ENCODE measurements at regions not wholly inside any gene's neighbourhood (a gene's known extent, or its start where the extent isn't known, plus 50 kb on each side); places are given as distances from the start of the nearest gene placed in this dataset.

DNA sequence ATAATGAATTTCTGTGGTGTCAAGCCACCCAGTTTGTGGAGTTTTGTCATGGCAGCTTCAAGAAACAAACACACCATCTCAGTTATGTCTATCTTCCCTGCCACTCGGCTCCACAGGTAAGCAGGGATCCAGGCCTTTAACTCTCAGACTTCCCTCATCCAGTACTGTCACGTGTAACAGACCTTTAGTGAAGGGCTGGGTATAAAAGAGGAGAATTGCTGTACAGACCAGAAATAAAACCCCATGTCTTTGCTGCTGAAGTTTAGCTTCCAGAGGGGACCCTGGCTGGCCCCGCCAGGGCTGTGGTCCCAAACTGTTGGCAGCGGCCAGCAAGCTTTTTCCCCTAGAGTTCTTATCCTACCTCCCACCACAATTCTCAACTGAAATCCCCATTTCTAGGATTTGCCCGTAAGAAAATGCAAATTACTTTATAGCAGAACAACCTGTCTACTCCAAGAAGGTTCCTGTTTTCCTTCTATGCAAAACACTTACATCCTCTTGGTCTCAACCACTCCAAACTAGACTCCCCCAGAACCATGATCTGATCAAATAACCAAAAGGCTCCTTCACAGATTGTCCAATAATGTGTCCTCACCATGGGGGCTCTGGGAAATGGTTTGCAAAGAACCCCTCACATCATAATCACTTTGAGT, 438.0 kb upstream of the ID2 start:
- no CpG with 5 or more reads among the region's 5 CpGs for WGBS (ENCODE audit: extremely low coverage, insufficient coverage, insufficient read length)
- no peak overlapping the region for H4K12ac ChIP-seq (ENCODE audit: low read depth, low read length)
- H3K4me3 ChIP-seq (ENCODE audit: low read depth, low read length), result no peak overlapping the region
- no peak overlapping the region for H3K9ac ChIP-seq (ENCODE audit: low read length)
- no peaks in the 10 kb centered on the region for H3K36me3 ChIP-seq (ENCODE audit: control insufficient read depth in 1 of 2, insufficient read depth in 2 of 2, low read length in 2 of 2)
- no peak overlapping the region for H4K8ac ChIP-seq (ENCODE audit: low read depth, low read length)
- no peak overlapping the region for H3K4me2 ChIP-seq (ENCODE audit: low read length)
- no peak overlapping the region for H3K23ac ChIP-seq (ENCODE audit: low read length)
- no peak overlapping the region for H2BK120ac ChIP-seq (ENCODE audit: insufficient read depth, low read length, poor library complexity)
- H3K27me3 ChIP-seq (ENCODE audit: insufficient read depth, low read length), result no peaks in the 10 kb centered on the region
- no peak overlapping the region for H4K91ac ChIP-seq (ENCODE audit: low read depth, low read length)
- H3K4me1 ChIP-seq (ENCODE audit: control insufficient read depth in 1 of 2, insufficient read depth in 2 of 2, low read length in 2 of 2), result no peaks in the 10 kb centered on the region
- H2BK5ac ChIP-seq (ENCODE audit: low read depth, low read length, poor library complexity), result no peak overlapping the region
- no peak for DNase-seq
- no peaks in the 10 kb centered on the region for H3K79me2 ChIP-seq (ENCODE audit: control insufficient read depth, insufficient read depth, low read length, poor library complexity)
- H3K27ac ChIP-seq (ENCODE audit: low read depth, low read length), result no peak overlapping the region
- H3K18ac ChIP-seq (ENCODE audit: low read length), result no peak overlapping the region
- no peak overlapping the region for H2AFZ ChIP-seq (ENCODE audit: insufficient read depth, low read length, poor library complexity)
- no peak overlapping the region for H2AK5ac ChIP-seq (ENCODE audit: low read length)
- peaks cover 9% of the 10 kb centered on the region for H3K9me3 ChIP-seq (ENCODE audit: insufficient read depth, low read depth, low read length)
- H3K4ac ChIP-seq (ENCODE audit: low read depth, low read length), result no peak overlapping the region
- no peaks in the 10 kb centered on the region for H3K79me1 ChIP-seq (ENCODE audit: low read length)
- no peak overlapping the region for H3K14ac ChIP-seq (ENCODE audit: low read length)
- H2BK12ac ChIP-seq (ENCODE audit: low read length), result no peak overlapping the region

DNA sequence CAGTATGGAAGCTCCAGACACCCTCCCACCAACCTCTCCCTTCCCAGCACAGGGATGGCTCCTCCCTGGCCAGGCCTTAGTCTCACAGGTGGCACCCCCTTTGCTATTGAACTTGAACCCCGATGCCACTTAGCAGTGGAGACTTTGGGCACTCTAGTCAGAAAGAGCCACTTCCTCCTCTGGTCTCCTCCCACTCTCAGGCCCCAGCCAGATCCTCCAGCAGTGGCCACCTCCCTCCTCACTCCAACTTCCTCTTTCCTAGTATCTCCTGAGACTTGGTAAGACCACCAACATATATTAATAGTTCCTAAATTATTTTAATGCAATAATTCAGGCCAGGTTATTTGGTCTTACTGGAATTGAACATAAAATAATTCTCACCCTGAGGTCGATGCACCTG, 437.2 kb upstream of the ID2 start:
- Histone ChIP-seq H2BK12ac (ENCODE audit: low read length) (no peak overlapping the region), H3K14ac (ENCODE audit: low read length) (no peak overlapping the region), H3K79me2 (ENCODE audit: control insufficient read depth, insufficient read depth, low read length, poor library complexity) (no peaks in the 10 kb centered on the region), H3K9ac (ENCODE audit: low read length) (no peak overlapping the region), H2BK5ac (ENCODE audit: low read depth, low read length, poor library complexity) (no peak overlapping the region), H3K36me3 (ENCODE audit: control insufficient read depth in 1 of 2, insufficient read depth in 2 of 2, low read length in 2 of 2) (no peaks in the 10 kb centered on the region), H2BK120ac (ENCODE audit: insufficient read depth, low read length, poor library complexity) (no peak overlapping the region), H3K9me3 (ENCODE audit: insufficient read depth, low read depth, low read length) (peaks cover 12% of the 10 kb centered on the region), H3K4me2 (ENCODE audit: low read length) (no peak overlapping the region), H3K79me1 (ENCODE audit: low read length) (no peaks in the 10 kb centered on the region), H4K91ac (ENCODE audit: low read depth, low read length) (no peak overlapping the region), H3K23ac (ENCODE audit: low read length) (no peak overlapping the region), H2AFZ (ENCODE audit: insufficient read depth, low read length, poor library complexity) (no peak overlapping the region), H4K12ac (ENCODE audit: low read depth, low read length) (no peak overlapping the region), H3K27me3 (ENCODE audit: insufficient read depth, low read length) (no peaks in the 10 kb centered on the region), H3K4me1 (ENCODE audit: control insufficient read depth in 1 of 2, insufficient read depth in 2 of 2, low read length in 2 of 2) (no peaks in the 10 kb centered on the region), H2AK5ac (ENCODE audit: low read length) (no peak overlapping the region), H3K18ac (ENCODE audit: low read length) (no peak overlapping the region), H3K4me3 (ENCODE audit: low read depth, low read length) (no peak overlapping the region), H4K8ac (ENCODE audit: low read depth, low read length) (no peak overlapping the region), H3K4ac (ENCODE audit: low read depth, low read length) (no peak overlapping the region), H3K27ac (ENCODE audit: low read depth, low read length) (no peak overlapping the region)
- WGBS (ENCODE audit: extremely low coverage, insufficient coverage, insufficient read length), result no CpG with 5 or more reads among the region's 2 CpGs
- no peak for DNase-seq

- WGBS (ENCODE audit: extremely low coverage, insufficient coverage, insufficient read length), result no CpG with 5 or more reads among the region's 3 CpGs
- Histone ChIP-seq H2BK5ac (ENCODE audit: low read depth, low read length, poor library complexity) (no peak overlapping the region), H4K91ac (ENCODE audit: low read depth, low read length) (no peak overlapping the region), H3K36me3 (ENCODE audit: control insufficient read depth in 1 of 2, insufficient read depth in 2 of 2, low read length in 2 of 2) (no peaks in the 10 kb centered on the region), H3K4ac (ENCODE audit: low read depth, low read length) (no peak overlapping the region), H3K18ac (ENCODE audit: low read length) (no peak overlapping the region), H2BK120ac (ENCODE audit: insufficient read depth, low read length, poor library complexity) (no peak overlapping the region), H3K27ac (ENCODE audit: low read depth, low read length) (no peak overlapping the region), H3K9ac (ENCODE audit: low read length) (no peak overlapping the region), H4K8ac (ENCODE audit: low read depth, low read length) (no peak overlapping the region), H3K27me3 (ENCODE audit: insufficient read depth, low read length) (no peaks in the 10 kb centered on the region), H3K79me2 (ENCODE audit: control insufficient read depth, insufficient read depth, low read length, poor library complexity) (no peaks in the 10 kb centered on the region), H3K4me1 (ENCODE audit: control insufficient read depth in 1 of 2, insufficient read depth in 2 of 2, low read length in 2 of 2) (no peaks in the 10 kb centered on the region), H3K23ac (ENCODE audit: low read length) (no peak overlapping the region), H3K79me1 (ENCODE audit: low read length) (no peaks in the 10 kb centered on the region), H2AFZ (ENCODE audit: insufficient read depth, low read length, poor library complexity) (no peak overlapping the region), H3K4me2 (ENCODE audit: low read length) (no peak overlapping the region), H4K12ac (ENCODE audit: low read depth, low read length) (no peak overlapping the region), H2AK5ac (ENCODE audit: low read length) (no peak overlapping the region), H2BK12ac (ENCODE audit: low read length) (no peak overlapping the region), H3K14ac (ENCODE audit: low read length) (no peak overlapping the region), H3K9me3 (ENCODE audit: insufficient read depth, low read depth, low read length) (peaks cover 15% of the 10 kb centered on the region), H3K4me3 (ENCODE audit: low read depth, low read length) (no peak overlapping the region)
- no peak for DNase-seq
Observed at GRCh38 chr2:8246137-8246536, 435.7 kb upstream of the ID2 start.

DNA sequence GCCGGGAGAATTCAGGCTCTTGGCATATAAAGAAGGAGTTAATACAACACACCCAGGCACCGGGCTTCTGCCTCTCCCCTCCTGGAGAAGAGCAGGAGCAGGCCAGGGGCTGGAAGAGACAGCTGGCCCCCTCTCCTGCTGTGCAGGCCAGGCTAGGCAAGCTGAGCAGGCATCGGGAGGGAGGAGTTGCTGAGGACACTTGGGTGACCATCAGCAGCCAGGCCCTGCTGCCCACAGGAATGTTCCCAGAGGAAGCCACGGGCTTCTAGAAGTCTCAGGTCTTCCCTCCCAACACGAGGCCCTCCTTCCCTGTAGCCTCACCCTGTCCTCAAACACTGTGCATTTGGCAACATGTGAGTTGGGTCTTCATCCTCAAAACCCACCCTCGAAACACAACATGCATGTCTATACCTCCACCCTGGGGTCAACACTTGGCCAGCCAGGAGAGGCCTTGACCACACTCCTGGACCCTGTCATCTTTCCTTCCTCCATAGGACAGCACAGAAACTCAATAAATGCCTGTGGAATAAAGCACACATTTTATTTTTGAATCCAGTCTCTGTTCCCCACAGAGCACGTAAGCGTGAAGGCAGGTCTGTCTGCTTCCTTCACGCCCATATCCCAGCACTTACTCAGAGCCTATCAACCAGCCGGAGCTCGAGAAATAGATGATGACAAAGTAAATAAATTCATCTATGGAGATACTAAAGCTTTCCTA, 433.8 kb upstream of the ID2 start:
- Histone ChIP-seq H2AFZ (ENCODE audit: insufficient read depth, low read length, poor library complexity) (no peak overlapping the region), H3K9ac (ENCODE audit: low read length) (no peak overlapping the region), H4K8ac (ENCODE audit: low read depth, low read length) (no peak overlapping the region), H2AK5ac (ENCODE audit: low read length) (no peak overlapping the region), H3K4ac (ENCODE audit: low read depth, low read length) (no peak overlapping the region), H3K4me3 (ENCODE audit: low read depth, low read length) (no peak overlapping the region), H3K14ac (ENCODE audit: low read length) (no peak overlapping the region), H3K4me1 (ENCODE audit: control insufficient read depth in 1 of 2, insufficient read depth in 2 of 2, low read length in 2 of 2) (no peaks in the 10 kb centered on the region), H3K9me3 (ENCODE audit: insufficient read depth, low read depth, low read length) (peaks cover 15% of the 10 kb centered on the region), H3K79me2 (ENCODE audit: control insufficient read depth, insufficient read depth, low read length, poor library complexity) (no peaks in the 10 kb centered on the region), H4K91ac (ENCODE audit: low read depth, low read length) (no peak overlapping the region), H3K79me1 (ENCODE audit: low read length) (no peaks in the 10 kb centered on the region), H2BK12ac (ENCODE audit: low read length) (no peak overlapping the region), H3K27ac (ENCODE audit: low read depth, low read length) (no peak overlapping the region), H2BK5ac (ENCODE audit: low read depth, low read length, poor library complexity) (no peak overlapping the region), H3K18ac (ENCODE audit: low read length) (no peak overlapping the region), H3K4me2 (ENCODE audit: low read length) (no peak overlapping the region), H2BK120ac (ENCODE audit: insufficient read depth, low read length, poor library complexity) (no peak overlapping the region), H3K23ac (ENCODE audit: low read length) (no peak overlapping the region), H4K12ac (ENCODE audit: low read depth, low read length) (no peak overlapping the region), H3K36me3 (ENCODE audit: control insufficient read depth in 1 of 2, insufficient read depth in 2 of 2, low read length in 2 of 2) (no peaks in the 10 kb centered on the region), H3K27me3 (ENCODE audit: insufficient read depth, low read length) (no peaks in the 10 kb centered on the region)
- no CpG with 5 or more reads among the region's 11 CpGs for WGBS (ENCODE audit: extremely low coverage, insufficient coverage, insufficient read length)
- no peak for DNase-seq

Data from trophoblast cell (in vitro differentiated cells and primary cell).